Suprapubic skin (tissue), 4 donors: ENCODE measurements at regions not wholly inside any gene's neighbourhood (a gene's known extent, or its start where the extent isn't known, plus 50 kb on each side); places are given as distances from the start of the nearest gene placed in this dataset.

Source experiments
- POLR2A ChIP-seq, 2 donors: fragments of 450-650 bp; IDR thresholded peaks; one replicate each; pipeline ENCODE4 v1.6.1; 2017; ENCODE audit warnings: antibody characterized with exemption in 2 of 2, mild to moderate bottlenecking in 2 of 2, moderate library complexity in 2 of 2
- POLR2AphosphoS5 ChIP-seq, 3 donors: sonication (generic); formaldehyde crosslinking; IDR thresholded peaks; one replicate each; pipeline ENCODE4 v1.6.1; 2017; ENCODE audit warnings: antibody characterized with exemption in 3 of 3
- TF ChIP-seq, protein P1 (sequence below), 2 donors: fragments of 200-600 bp in 1 of 2; fragments of 450-650 bp in 1 of 2; sonication (generic) in 1 of 2; IDR thresholded peaks; one replicate each; pipeline ENCODE4 v1.5.1; 2016 to 2019; ENCODE audit warnings: antibody characterized with exemption in 2 of 2, mild to moderate bottlenecking in 1 of 2, moderate library complexity in 1 of 2

DNA sequence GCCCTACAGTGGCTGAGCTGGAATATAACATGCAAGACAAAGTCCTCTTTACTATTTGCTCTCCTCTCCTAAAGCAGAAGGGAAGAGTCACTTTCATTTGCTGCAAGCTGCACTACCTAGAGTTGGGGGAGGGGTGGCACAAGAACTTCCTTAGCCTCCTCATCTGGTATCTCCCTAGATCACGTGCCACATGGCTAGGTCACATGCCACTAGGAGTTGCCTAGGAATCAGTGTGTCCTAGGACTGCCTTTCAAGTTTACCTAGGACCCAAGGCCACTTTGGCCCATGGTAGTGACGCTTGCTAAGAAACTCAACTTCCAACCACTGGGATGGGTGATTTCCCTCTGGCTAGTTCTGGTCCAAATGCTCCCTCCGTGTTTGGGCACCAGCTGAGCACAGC is 625.2 kb downstream of the DIAPH3 start:
- TF ChIP-seq POLR2AphosphoS5 (IDR thresholded peaks at IDR 0.05) (no peak), POLR2A (IDR thresholded peaks at IDR 0.05) (no peak)
- TF ChIP-seq, protein P1, sequence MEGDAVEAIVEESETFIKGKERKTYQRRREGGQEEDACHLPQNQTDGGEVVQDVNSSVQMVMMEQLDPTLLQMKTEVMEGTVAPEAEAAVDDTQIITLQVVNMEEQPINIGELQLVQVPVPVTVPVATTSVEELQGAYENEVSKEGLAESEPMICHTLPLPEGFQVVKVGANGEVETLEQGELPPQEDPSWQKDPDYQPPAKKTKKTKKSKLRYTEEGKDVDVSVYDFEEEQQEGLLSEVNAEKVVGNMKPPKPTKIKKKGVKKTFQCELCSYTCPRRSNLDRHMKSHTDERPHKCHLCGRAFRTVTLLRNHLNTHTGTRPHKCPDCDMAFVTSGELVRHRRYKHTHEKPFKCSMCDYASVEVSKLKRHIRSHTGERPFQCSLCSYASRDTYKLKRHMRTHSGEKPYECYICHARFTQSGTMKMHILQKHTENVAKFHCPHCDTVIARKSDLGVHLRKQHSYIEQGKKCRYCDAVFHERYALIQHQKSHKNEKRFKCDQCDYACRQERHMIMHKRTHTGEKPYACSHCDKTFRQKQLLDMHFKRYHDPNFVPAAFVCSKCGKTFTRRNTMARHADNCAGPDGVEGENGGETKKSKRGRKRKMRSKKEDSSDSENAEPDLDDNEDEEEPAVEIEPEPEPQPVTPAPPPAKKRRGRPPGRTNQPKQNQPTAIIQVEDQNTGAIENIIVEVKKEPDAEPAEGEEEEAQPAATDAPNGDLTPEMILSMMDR (IDR thresholded peaks at IDR 0.05): no peak
